ENCODE measurements at regions not wholly inside any gene's neighbourhood (a gene's known extent, or its start where the extent isn't known, plus 50 kb on each side); places are given as distances from the start of the nearest gene placed in this dataset.

DNA sequence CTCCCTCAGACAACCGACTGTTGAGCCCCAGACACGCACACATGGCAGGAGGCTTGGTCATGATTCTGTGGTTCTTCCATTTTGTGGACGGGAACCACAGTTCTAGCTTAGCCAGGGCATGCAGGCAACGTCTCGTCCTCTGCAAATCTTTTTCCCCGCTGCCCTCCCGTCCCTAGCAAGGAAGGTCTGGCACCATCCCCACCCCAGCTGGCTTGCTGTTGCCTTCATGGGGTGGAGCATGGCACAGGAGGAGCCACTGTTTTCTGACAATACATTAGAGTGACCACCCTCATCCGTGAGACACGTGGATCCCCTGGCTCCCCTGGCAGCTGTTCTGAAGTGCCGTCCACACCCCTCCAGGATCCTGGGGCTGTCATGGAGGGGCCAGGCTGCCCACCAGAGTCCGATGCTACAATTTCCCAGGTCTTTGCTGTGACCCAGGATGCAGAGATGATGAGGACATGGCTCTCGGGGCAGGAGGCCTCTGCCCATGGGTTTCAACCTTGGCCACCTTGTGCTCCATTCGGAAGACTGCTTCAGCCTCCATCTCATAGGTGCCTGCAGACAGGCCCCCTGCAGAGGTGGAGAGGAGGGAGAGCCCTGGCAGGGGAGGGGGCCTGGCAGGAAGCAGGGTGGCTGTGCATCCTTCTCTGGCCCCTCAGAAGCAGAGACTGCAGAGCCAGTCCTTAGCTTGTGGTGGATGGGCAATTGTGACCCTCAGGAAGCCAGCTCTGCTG, 233.6 kb downstream of the GLRX3 start:
- DNase-seq (ENCODE audit: low read depth in 3 of 3): no peak

DNA sequence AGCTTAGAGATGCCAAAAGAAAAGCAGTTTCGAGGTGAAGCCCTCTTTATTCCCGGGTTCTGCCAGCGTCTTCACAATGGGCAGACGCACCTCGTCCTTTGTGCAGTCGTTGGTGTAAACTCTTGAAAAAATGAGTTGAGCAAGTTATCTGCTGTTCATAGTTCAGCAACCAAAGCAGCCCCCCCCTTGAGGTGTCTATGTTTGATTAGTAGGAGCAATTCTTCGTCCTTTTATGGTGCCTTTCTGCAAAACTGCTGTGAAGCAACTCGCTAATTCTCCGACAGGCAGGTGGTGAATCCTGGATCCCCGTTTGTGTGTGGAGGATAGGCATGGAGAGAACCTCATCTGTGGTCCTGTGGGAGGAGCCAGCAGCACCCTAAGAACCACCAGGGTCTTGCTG, 234.5 kb downstream of the GLRX3 start:
- DNase-seq (ENCODE audit: low read depth in 3 of 3): no peak

DNA sequence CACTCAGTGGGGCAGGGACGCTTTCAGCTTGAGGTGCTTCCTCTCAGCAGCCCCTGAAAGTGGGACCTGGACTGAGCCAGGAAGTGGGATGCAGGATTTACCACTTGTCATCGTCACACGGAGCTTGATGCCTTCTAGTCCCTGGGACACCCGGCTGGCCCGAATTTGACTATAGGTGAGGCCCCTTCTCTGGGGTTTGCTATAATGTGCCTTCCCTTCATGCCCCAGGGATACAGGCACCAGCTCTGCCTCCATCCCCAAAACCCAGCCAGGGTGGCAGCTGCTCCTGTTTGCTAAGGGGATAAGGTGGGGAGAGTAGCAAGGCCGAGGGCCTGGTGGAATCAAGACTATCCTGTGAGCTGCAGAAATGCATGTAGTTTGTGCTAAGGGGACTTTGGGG, 235.0 kb downstream of the GLRX3 start:
- DNase-seq (ENCODE audit: low read depth in 3 of 3): no peak

DNA sequence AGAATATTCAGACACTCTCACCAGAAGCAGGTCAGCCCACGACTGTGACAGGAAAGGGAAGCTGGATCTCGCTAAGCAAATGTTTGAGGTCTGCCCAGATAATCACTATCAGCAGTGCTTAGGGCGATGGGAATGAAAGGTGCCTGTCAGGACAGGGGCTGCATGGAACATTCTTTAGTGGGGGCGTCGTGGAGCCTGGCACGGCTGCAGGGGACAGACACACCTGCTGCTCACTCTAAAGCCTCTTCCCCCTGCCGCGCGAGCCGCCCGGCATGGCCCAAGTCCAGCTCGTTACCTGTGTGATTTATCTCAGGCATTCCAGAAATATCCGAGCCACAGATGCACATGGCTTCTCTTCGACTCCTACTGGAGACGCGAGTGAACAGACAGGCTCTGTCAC, 235.5 kb downstream of the GLRX3 start:
- no peak for DNase-seq (ENCODE audit: low read depth in 3 of 3)

DNA sequence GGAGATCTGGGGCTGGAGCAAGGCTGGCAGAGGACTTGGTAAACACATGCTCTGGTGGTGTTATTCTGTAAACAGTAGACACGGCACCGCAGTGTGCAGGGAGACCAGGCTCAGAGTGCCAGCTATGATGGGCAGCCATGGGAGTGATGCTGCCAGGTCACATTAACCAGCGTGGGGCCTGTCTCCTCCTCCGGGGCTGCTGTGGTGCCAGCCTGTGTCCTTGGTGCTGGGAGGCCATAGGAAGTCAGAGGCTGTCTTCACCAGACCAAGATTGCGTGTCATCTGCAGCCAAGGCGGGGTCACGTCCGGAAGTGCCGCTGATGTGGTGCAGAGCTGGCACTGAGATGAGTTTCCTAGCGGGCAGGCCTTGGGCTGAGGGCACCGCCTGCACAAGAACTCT, 236.0 kb downstream of the GLRX3 start:
- DNase-seq (ENCODE audit: low read depth in 3 of 3): no peak

DNA sequence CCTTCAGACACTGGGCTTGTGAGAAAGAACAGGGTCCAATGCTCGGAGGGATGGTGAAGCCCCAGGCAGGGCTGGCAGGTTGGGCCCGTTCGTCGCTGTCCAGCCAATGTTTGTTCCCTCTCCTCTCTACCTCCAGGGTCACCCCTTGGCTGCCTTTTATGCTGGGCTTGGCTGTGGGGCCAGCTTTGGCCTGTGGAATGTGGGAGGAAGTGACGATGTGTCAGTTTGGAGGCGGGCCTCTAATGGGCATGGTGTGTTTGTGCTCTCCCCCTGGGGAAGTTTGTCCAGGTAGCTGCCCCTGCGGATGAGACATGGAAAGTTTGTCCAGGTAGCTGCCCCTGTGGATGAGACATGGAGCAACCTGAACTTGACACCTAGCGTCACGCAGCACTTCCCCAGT, 236.7 kb downstream of the GLRX3 start:
- DNase-seq (ENCODE audit: low read depth in 3 of 3): no peak

DNA sequence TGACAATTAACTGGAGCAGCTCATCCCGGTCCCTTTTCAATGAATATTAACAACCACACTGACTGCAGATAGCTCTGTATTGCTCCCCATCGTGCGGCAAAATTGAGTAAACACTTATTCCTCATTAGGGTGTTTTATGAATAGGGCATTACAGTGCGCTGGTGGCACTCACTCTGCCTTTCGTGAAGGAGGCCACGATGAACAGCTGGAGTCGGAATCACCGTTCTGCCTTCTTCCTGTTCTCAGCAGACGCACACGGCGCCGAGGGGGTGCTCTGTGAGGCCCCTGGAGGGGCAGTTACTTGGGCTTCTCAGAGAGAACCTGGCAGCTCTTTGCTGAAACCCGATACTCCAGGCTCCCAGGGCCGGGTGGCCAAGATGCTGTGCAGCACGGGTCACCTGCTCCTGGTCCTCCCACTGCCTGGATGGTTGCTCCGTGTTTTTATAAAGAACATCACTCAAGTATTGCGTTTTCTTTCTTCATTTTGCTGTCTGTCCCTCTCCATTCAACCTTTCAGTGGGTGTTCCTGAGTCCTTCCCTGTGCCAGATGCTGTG, 241.9 kb downstream of the GLRX3 start:
- DNase-seq (ENCODE audit: low read depth in 3 of 3): no peak

DNA sequence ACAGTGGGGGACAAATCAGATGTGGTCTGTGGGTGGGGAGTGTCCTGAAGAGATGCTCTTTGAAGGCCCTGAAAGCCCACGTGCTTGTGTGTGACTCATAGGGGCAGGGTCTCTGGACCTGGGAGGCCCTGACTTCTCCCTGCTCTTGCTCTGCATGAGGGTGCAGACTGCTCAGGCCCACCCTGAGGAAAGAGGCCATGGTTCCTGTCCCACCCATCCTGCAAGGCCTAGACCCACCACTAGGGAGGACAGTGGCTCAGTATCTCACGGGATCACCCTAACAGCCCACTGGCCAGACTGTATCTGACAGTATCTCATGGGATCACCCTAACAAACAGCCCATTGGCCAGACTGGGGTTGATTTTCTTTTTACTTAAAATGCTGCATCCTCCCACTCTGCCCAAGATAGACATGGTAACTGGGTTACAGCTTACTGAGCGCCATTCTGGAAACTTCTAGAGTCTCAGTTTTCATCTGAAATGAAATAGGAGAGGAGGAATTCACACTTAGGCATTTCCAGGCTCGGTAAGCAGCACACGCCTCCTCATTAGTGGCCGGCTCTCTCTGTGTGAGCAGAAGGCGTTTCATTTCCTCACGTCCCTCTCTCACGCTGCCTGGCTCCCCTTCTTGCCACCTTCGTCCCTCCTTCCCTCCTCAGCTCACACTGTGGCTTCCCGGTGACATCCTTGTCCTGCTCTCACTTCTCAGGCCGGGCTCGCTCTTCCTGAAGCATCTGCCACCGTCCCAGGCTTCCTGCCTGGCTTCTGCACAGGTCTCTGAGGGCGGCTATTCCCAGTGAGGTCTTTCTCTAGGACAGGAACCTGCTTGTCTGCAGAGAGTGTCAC, 242.6 kb downstream of the GLRX3 start:
- no peak for DNase-seq (ENCODE audit: low read depth in 3 of 3)

DNA sequence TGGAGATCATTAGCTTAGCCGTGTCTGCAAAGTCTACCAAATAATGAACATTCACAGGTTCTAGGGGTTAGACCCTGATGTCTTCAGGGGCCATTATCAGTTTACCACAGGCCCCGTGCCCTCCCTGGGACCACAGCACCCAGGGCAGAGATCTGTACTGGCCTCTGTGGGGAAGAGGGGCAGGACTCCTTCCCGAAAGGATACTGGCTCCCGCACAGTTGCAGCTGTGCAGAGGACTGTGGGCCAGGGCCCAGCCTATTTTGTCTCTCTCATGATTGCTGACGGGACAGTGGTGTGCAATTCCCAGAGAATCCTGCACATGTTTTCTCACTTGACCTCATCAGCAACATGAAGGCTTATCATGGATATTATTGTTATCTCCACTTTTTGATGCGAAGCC, 243.9 kb downstream of the GLRX3 start:
- DNase-seq (ENCODE audit: low read depth in 3 of 3): no peak

DNA sequence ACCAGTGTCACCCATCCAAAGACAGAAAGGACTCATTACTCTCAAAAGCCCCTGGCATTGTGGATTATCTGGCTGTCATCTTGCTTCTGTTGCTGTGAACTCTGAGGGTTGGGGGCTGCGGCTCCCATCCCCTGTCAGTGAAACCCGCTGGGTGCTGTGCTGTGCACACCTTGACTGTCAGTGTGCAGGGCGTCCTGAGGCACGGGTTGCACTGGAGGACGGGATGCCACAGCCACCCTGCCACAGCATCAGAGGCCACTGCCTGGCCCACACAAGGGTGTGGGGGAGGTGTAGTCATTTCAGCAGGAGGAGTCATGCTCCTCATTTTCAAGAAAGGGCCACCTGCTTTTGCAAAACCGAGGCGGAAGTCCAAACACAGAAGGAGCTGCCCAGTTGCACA, 245.8 kb downstream of the GLRX3 start:
- no peak for DNase-seq (ENCODE audit: low read depth in 3 of 3)

DNA sequence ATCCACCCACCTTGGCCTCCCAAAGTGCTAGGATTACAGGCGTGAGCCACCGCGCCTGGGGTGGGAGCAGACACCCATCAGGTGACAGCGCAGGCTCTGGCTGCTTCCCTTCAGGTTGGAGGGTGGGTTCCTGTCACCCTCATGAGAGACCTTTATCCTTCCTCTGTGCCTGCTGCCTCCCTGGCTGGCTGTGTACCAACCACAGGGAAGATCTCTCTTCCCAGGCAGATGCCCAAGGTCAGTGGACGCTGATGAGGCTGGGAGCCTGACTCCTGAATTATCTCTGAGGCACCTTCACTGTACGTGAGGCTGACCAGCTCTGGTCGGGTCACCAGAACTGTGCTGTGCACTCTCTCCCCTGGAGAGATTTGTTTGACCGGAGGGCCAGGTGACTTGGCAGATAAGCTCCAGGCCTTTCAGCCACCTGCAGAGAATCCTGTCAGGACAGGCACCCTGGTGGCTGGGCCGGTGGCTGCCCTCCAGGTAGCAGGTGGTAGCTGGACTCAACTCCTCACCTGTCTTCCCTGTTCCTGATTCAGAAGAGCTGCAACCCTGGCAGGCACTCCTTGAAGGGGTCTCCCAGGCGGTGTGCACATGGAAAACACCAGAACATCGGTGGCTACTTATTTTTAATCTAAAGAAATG, 251.9 kb downstream of the GLRX3 start:
- DNase-seq (ENCODE audit: low read depth in 3 of 3): no peak

DNA sequence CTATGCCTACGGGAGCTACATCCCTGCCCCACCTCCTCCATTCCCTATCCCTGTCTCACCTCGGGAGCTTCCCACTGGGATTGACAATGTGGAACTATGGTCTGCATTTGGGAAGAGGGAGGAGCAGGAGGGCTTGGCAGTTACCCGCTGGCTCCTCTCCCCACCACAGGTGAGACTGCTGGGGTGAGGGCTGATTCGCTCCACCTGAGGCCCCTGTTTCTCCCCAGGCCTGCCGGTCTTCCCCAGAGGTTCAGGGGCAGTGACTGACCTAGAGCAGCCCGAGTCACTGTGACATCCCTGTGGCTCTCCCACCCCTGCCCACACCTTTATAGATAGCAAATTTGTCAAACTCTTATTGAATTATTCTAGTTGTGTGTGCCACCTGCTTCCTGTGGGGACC, 252.6 kb downstream of the GLRX3 start:
- DNase-seq (ENCODE audit: low read depth in 3 of 3): no peak

DNA sequence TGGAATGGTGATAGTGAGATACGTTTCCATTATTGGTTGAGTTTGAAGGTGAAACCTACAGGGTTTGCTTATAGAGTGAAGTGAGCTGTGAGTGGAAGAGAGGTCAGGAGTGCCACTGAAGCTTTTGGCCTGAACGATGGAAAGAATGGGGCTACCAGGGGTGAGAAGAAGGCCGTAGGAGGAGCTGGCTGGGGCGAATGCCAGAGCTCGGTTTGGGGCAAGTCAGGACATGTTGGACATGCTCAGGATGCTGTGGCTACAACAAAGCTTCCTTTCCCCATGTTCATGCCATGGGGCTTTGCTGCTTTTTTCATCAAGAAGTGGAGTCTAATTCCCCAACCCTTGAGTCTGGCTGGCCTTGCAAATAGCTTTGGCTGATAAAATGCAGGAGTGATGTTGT, 253.7 kb downstream of the GLRX3 start:
- DNase-seq (ENCODE audit: low read depth in 3 of 3): no peak

DNA sequence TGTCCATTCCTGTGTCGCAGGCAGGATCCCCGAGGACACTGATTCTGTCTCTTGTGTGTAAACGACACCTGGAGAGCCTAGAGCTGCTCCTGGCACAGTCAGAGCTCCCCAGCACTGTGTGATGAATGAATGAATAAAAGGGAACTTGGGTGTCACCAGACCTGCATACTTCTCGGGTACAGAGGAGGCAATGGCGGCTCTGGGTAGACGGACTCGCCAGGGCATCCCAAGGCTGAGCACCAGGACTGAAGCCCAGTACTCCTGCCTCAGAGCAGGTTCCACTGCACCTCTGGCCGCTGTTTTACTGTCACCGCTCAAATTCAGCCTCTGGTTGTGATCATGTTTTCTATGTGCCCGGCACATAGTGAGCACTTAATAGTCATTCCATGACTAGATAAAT, 255.8 kb downstream of the GLRX3 start:
- no peak for DNase-seq (ENCODE audit: low read depth in 3 of 3)

DNA sequence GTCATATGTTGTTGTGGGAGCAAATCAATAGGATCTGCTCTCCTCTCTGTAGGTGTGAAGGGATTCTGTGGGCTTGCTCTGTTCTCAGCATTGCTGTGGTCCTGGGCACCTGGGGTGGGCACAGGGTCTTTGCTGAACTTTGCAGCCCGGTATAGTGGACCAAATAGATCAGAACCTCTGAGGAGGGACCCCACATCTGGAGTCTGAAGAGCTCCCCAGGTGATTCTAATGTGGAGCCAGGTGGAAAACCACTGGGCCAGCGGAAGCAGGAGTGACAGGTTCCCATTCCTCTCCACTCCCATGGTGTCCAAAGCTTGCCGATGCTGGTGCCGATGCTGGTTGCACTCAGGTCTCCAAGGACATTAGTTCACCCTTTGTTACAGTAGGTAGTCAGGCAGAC, 257.2 kb downstream of the GLRX3 start:
- DNase-seq (ENCODE audit: low read depth in 3 of 3): no peak

DNA sequence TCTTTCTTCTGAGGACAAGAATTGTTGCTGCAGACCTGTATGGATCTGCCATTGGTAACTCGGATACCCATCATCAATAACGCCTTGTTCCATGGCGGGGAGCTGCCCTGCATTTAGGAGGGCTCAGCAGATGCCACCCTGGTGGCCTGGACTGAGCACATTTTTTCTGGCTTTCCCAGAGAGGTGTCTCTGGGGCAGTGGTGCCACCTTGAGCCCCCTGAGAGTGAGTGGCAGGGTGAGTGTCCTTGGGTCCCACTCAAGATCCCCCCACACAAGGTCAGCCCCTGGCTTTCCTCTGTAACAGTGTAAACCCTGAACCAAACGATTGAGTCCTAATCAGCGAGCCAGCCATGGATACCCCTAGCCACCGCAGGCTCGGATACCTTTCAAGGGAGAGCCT, 258.6 kb downstream of the GLRX3 start:
- no peak for DNase-seq (ENCODE audit: low read depth in 3 of 3)

DNA sequence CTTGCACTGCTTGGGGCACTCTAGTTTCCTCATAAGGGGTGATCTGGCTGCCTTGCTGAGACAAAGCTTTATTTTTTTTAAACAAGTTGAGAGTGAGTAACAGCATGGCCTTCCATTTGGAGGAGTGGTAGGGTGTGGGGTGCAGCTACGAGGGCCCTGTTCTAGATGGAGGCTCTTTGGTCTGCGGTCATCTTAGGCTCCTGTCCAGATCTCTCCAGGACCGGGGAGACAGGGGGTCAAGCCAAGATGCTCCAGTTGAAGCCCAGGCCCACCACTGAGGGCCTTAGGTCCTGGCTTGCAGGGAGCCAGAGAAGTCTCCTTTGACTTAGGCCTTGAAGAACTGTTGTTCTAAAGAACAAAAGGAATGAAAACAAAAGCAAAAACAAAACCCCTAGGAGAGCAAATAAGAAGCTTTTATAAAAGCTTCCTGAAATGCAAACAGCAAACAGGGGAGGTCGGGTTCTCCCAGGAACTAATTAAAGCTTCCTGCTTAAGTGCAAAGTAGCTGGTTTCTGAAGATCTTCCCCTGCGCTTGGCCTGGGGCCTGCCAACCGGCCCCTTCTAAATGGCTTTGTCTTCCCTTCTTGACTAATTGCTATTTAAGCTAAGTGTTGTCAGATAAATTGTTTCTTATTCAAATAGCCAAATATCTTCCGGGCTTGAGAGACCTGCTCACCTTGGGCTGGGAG, 259.2 kb downstream of the GLRX3 start:
- DNase-seq (ENCODE audit: low read depth in 3 of 3): no peak

DNA sequence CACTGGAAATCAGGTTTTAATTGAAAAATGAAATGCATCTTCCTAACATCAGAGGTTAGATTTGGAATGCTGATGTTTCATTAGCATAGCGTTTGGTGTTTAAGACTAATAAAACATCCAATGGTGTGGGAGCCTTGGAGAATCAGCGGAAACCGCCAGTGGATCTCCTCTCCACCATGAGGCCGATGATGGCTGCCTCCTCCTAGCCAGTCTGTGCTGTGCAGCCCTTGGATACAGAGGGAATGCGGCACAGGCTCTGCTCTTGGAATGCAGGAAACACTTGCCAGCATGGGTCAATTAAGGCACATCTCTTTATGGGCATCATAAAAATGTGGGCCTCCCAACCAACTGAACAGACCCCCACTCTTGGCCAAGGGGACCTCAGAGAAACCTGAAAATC, 259.9 kb downstream of the GLRX3 start:
- no peak for DNase-seq (ENCODE audit: low read depth in 3 of 3)

DNA sequence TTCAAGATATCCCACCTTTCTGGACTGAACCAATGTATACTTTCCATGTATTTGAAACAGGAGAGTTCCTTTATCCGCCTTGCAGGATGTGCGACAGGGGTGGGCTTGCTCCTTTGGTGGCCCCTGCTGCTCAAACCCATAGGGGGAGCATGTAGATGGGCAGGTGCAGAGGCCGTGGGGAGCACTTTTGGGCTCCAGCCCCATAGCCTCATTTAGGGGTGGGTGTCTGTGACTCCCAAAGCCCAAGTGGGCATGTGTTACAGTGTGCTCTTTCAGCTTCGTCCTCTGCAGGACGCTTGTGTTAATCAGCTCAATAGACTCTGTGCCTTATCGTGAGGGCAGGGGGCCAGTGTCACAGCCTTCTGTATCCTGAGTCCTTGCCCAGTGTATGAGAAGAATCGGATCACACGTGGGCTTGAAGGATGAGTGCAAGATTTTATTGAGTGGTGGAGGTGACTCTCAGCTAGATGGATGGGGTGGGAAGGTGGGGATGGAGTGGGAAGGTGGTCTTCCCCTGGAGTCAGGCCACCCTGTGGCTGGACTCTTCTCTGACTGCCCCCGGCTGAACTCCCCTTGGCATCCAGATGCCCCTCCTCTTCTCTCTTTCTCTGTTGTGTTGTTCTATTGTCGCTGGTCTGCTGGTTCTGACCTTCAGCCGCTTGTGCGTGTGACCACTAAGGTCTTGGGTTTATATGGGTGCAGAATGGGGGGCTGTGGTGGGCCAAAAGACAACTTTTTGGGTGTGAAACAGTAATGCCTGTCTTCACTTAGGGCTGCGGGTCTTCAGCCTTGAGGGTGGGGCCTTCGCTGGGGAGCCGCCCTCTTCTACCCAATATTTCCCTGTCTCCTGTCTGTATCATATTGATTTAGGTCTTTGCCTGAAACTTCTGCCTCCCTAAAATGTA, 262.2 kb downstream of the GLRX3 start:
- no peak for DNase-seq (ENCODE audit: low read depth in 3 of 3)

DNA sequence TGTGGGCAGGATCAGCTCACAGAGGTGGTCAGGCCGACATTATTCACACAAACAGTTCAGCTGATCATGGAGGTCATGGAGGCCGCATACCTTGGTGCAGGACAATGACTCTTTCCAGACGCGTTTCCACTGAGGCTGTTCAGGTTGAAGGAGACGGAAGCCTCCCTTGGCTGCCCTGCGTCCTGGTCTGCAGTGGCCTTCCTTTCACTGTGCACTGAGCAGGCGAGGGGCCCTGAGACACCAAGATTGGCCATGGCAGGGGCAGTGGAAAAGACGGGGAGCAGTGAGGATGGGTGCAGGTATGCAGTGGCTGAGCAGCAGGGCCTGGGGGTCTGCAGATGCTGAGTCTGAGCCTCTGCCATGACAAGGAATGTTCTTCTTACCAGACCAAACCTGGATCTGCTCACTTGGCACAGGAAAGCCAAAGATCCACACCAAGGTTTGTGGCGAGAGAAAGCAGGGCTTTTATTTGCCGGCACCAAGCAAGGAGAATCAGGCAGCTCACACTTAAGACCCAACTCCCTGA, 263.3 kb downstream of the GLRX3 start:
- DNase-seq (ENCODE audit: low read depth in 3 of 3): no peak

DNA sequence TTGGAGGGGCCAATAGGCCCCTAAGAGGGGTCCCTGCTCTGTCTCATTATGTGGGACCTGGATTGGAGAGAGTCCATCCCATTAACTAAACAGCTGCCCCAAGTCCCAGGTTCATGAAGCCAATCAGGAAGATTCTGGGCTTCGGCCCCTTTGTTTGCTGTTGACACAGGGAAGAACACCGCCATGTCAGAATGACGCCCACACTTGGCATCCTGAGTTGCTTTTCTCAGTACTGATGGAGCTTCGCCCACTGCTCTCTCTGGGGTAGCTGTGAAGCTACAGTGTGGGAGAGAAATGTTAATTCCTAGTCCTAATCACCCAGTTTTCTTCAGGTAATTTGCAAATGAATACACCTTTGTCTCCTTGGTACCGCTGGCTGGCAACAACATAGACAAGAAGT, 264.7 kb downstream of the GLRX3 start:
- no peak for DNase-seq (ENCODE audit: low read depth in 3 of 3)

Data from stimulated activated CD4-positive, alpha-beta T cell treated with anti-CD3 and anti-CD28 coated beads, TNF-alpha, amount 100 ng/mL, for 4 hours (primary cell).